HEK293 (cell line): ENCODE measurements at regions not wholly inside any gene's neighbourhood (a gene's known extent, or its start where the extent isn't known, plus 50 kb on each side); places are given as distances from the start of the nearest gene placed in this dataset.

Experiments
- GFI1B ChIP-seq: fragments of 450-650 bp; formaldehyde crosslinking; IDR thresholded peaks from 2 replicates; pipeline ENCODE4 v1.5.1; 2016; ENCODE audit warnings: missing biosample characterization, missing genetic modification characterization
- HOXC10 ChIP-seq: sonication (generic); formaldehyde crosslinking; IDR thresholded peaks from 2 replicates; pipeline ENCODE4 v1.8.1; 2023; ENCODE audit warnings: mild to moderate bottlenecking, missing genetic modification reagents
- KLF17 ChIP-seq: fragments of 450-650 bp; formaldehyde crosslinking; IDR thresholded peaks from 2 replicates; pipeline ENCODE4 v1.5.1; 2016; ENCODE audit warnings: missing biosample characterization, missing genetic modification characterization
- MZF1 ChIP-seq: fragments of 450-650 bp; formaldehyde crosslinking; IDR thresholded peaks from 2 replicates; pipeline ENCODE4 v1.5.1; 2017; ENCODE audit warnings: missing biosample characterization, missing genetic modification characterization, borderline replicate concordance
- PRDM6 ChIP-seq: fragments of 450-650 bp; formaldehyde crosslinking; IDR thresholded peaks from 2 replicates; pipeline ENCODE4 v1.5.1; 2017; ENCODE audit warnings: missing biosample characterization, missing genetic modification characterization
- SP7 ChIP-seq: fragments of 450-650 bp; formaldehyde crosslinking; IDR thresholded peaks from 2 replicates; pipeline ENCODE4 v1.5.1; 2016; ENCODE audit warnings: missing biosample characterization, missing genetic modification characterization
- ZBTB1 ChIP-seq: fragments of 450-650 bp; formaldehyde crosslinking; IDR thresholded peaks from 2 replicates; pipeline ENCODE4 v1.5.1; 2016; ENCODE audit warnings: missing biosample characterization, missing genetic modification characterization
- ZNF146 ChIP-seq: fragments of 450-650 bp; formaldehyde crosslinking; IDR thresholded peaks from 2 replicates; pipeline ENCODE4 v1.5.1; 2016; ENCODE audit warnings: missing biosample characterization, missing genetic modification characterization
- ZNF221 ChIP-seq: fragments of 450-650 bp; formaldehyde crosslinking; IDR thresholded peaks from 2 replicates; pipeline ENCODE4 v1.5.1; 2017; ENCODE audit warnings: missing biosample characterization, missing genetic modification characterization, borderline replicate concordance
- ZNF266 ChIP-seq: fragments of 450-650 bp; formaldehyde crosslinking; IDR thresholded peaks from 2 replicates; pipeline ENCODE4 v1.5.1; 2016; ENCODE audit warnings: missing biosample characterization, missing genetic modification characterization, low read depth
- ZNF292 ChIP-seq: fragments of 450-650 bp; formaldehyde crosslinking; IDR thresholded peaks from 2 replicates; pipeline ENCODE4 v1.5.1; 2016; ENCODE audit warnings: low read depth, missing biosample characterization, missing genetic modification characterization, borderline replicate concordance
- ZNF416 ChIP-seq: fragments of 450-650 bp; formaldehyde crosslinking; IDR thresholded peaks from 2 replicates; pipeline ENCODE4 v1.5.1; 2016; ENCODE audit warnings: missing biosample characterization, missing genetic modification characterization
- ZNF423 ChIP-seq: fragments of 450-650 bp; formaldehyde crosslinking; IDR thresholded peaks from 2 replicates; pipeline ENCODE4 v1.5.1; 2016; ENCODE audit warnings: missing biosample characterization, missing genetic modification characterization
- ZNF555 ChIP-seq: fragments of 450-650 bp; formaldehyde crosslinking; conservative IDR thresholded peaks from 2 replicates; pipeline ENCODE4 v1.5.1; 2017; ENCODE audit warnings: missing biosample characterization, mild to moderate bottlenecking, missing genetic modification characterization, inconsistent platforms
- ZNF558 ChIP-seq: fragments of 450-650 bp; formaldehyde crosslinking; IDR thresholded peaks from 2 replicates; pipeline ENCODE4 v1.5.1; 2016; ENCODE audit warnings: missing biosample characterization, missing genetic modification characterization
- ZNF561 ChIP-seq: fragments of 450-650 bp; IDR thresholded peaks from 2 replicates; pipeline ENCODE4 v1.5.1; 2018; ENCODE audit warnings: missing biosample characterization, missing genetic modification characterization, borderline replicate concordance
- ZNF571 ChIP-seq: fragments of 450-650 bp; formaldehyde crosslinking; IDR thresholded peaks from 2 replicates; pipeline ENCODE4 v1.5.0; 2017; ENCODE audit warnings: missing biosample characterization, missing genetic modification characterization
- ZNF600 ChIP-seq: fragments of 450-650 bp; formaldehyde crosslinking; IDR thresholded peaks from 2 replicates; pipeline ENCODE4 v1.5.1; 2016; ENCODE audit warnings: missing biosample characterization, missing genetic modification characterization
- ZNF621 ChIP-seq: fragments of 450-650 bp; formaldehyde crosslinking; IDR thresholded peaks from 2 replicates; pipeline ENCODE4 v1.5.1; 2017; ENCODE audit warnings: missing biosample characterization, missing genetic modification characterization
- ZNF660 ChIP-seq: fragments of 450-650 bp; IDR thresholded peaks from 2 replicates; pipeline ENCODE4 v1.5.1; 2018; ENCODE audit warnings: missing biosample characterization, mild to moderate bottlenecking, missing genetic modification characterization
- ZNF664 ChIP-seq: fragments of 450-650 bp; formaldehyde crosslinking; IDR thresholded peaks from 2 replicates; pipeline ENCODE4 v1.5.1; 2016; ENCODE audit warnings: missing biosample characterization, missing genetic modification characterization
- ZNF677 ChIP-seq: fragments of 450-650 bp; IDR thresholded peaks from 2 replicates; pipeline ENCODE4 v1.5.0; 2018; ENCODE audit warnings: missing biosample characterization, mild to moderate bottlenecking, missing genetic modification characterization, moderate library complexity
- ZSCAN18 ChIP-seq: fragments of 450-650 bp; formaldehyde crosslinking; IDR thresholded peaks from 2 replicates; pipeline ENCODE4 v1.5.1; 2016; ENCODE audit warnings: missing biosample characterization, missing genetic modification characterization
- ZXDB ChIP-seq: fragments of 450-650 bp; formaldehyde crosslinking; IDR thresholded peaks from 2 replicates; pipeline ENCODE4 v1.5.1; 2016; ENCODE audit warnings: missing biosample characterization, missing genetic modification characterization
- TF ChIP-seq, protein P1 (sequence below): fragments of 450-650 bp; formaldehyde crosslinking; IDR thresholded peaks from 2 replicates; pipeline ENCODE4 v1.5.1; 2017; ENCODE audit warnings: missing biosample characterization, mild to moderate bottlenecking, missing genetic modification characterization, moderate library complexity
- TF ChIP-seq, protein P2 (sequence below): fragments of 450-650 bp; formaldehyde crosslinking; IDR thresholded peaks from 2 replicates; pipeline ENCODE4 v1.5.1; 2016; ENCODE audit warnings: missing biosample characterization, missing genetic modification characterization
- TF ChIP-seq, protein P3 (sequence below): fragments of 450-650 bp; formaldehyde crosslinking; IDR thresholded peaks from 2 replicates; pipeline ENCODE4 v1.5.1; 2016; ENCODE audit warnings: missing biosample characterization, missing genetic modification characterization, borderline replicate concordance

DNA sequence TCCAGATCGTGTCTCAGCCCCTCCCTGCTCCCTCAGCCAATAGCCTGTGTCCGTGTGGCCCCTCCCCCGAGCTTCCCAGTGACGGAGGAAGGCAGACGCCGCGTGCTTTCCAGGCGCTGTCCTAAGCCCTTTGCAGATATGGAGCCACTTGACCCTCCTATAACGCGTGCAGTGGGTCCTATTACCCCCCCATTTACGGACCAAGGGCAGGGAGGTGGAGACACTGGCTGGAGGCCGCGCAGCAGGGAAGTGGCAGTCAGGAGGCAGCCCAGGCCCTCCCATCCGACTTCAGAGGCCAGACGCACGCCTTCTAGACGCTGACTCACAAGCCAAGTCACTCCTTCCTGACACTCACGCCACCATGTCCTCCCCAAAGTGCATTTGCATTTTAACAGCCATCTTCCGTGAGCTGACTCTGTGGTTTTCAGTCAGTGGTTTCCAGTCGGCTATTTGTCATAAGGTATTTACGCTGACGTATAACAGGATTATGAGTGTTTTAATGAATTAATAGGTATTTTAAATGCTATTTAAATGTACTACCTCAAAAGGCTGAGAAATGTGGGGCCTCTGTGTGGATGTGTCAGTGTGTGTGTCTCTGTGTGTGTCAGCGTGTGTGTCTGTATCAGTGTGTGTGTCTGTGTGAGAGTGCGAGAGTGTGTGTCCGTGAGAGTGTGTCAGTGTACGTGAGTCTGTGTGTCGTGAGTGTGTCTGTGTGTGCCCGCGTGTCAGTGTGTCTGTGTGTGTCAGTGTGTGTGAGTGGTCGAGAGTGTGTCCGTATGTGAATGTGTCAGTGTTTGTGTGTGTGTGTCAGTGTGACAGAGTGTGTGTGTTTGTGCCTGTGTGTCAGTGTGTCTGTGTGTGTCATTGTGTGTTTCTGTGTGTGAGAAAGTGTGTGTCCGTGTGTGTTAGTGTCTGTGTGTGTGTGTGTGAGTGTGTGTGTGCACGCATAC lies 92.0 kb upstream of the INSIG1 start (continued):
- TF ChIP-seq, protein P1, sequence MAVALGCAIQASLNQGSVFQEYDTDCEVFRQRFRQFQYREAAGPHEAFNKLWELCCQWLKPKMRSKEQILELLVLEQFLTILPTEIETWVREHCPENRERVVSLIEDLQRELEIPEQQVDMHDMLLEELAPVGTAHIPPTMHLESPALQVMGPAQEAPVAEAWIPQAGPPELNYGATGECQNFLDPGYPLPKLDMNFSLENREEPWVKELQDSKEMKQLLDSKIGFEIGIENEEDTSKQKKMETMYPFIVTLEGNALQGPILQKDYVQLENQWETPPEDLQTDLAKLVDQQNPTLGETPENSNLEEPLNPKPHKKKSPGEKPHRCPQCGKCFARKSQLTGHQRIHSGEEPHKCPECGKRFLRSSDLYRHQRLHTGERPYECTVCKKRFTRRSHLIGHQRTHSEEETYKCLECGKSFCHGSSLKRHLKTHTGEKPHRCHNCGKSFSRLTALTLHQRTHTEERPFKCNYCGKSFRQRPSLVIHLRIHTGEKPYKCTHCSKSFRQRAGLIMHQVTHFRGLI (tag by site-specific recombination) = no peak
- TF ChIP-seq ZNF571 (tag by site-specific recombination) (no peak), PRDM6 (tag by site-specific recombination) (no peak; the same call in 1 of the 2 replicates), ZXDB (tag by site-specific recombination) (peak; percentile 94), ZBTB1 (tag by site-specific recombination) (no peak), KLF17 (peak; percentile 100), ZNF677 (tag by site-specific recombination) (no peak), ZNF555 (tag by site-specific recombination) (no peak), ZNF221 (tag by site-specific recombination) (no peak), ZNF266 (no peak), ZNF146 (tag by site-specific recombination) (peak; percentile 61; the same call in 1 of the 2 replicates), HOXC10 (no peak), SP7 (tag by site-specific recombination) (peak; percentile 99), ZNF558 (tag by site-specific recombination) (no peak; the same call in 1 of the 2 replicates), ZNF600 (peak; percentile 96), ZNF621 (no peak), ZNF561 (tag by site-specific recombination) (peak; percentile 84), ZNF416 (tag by site-specific recombination) (no peak), ZNF292 (no peak), ZNF423 (peak; percentile 83), ZNF664 (tag by site-specific recombination) (peak; percentile 94), ZNF660 (no peak; the same call in 1 of the 2 replicates), ZSCAN18 (tag by site-specific recombination) (no peak), GFI1B (tag by site-specific recombination) (no peak), MZF1 (tag by site-specific recombination) (peak; percentile 45; the same call in 1 of the 2 replicates)
- TF ChIP-seq, protein P2, sequence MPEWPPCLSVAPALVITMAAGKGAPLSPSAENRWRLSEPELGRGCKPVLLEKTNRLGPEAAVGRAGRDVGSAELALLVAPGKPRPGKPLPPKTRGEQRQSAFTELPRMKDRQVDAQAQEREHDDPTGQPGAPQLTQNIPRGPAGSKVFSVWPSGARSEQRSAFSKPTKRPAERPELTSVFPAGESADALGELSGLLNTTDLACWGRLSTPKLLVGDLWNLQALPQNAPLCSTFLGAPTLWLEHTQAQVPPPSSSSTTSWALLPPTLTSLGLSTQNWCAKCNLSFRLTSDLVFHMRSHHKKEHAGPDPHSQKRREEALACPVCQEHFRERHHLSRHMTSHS = peak; percentile 53; the same call in 1 of the 2 replicates
- TF ChIP-seq, protein P3, sequence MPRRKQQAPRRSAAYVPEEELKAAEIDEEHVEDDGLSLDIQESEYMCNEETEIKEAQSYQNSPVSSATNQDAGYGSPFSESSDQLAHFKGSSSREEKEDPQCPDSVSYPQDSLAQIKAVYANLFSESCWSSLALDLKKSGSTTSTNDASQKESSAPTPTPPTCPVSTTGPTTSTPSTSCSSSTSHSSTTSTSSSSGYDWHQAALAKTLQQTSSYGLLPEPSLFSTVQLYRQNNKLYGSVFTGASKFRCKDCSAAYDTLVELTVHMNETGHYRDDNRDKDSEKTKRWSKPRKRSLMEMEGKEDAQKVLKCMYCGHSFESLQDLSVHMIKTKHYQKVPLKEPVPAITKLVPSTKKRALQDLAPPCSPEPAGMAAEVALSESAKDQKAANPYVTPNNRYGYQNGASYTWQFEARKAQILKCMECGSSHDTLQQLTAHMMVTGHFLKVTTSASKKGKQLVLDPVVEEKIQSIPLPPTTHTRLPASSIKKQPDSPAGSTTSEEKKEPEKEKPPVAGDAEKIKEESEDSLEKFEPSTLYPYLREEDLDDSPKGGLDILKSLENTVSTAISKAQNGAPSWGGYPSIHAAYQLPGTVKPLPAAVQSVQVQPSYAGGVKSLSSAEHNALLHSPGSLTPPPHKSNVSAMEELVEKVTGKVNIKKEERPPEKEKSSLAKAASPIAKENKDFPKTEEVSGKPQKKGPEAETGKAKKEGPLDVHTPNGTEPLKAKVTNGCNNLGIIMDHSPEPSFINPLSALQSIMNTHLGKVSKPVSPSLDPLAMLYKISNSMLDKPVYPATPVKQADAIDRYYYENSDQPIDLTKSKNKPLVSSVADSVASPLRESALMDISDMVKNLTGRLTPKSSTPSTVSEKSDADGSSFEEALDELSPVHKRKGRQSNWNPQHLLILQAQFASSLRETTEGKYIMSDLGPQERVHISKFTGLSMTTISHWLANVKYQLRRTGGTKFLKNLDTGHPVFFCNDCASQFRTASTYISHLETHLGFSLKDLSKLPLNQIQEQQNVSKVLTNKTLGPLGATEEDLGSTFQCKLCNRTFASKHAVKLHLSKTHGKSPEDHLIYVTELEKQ (tag by site-specific recombination) = peak; percentile 77; the same call in 1 of the 2 replicates
